H9 (cell line): ENCODE measurements at regions not wholly inside any gene's neighbourhood (a gene's known extent, or its start where the extent isn't known, plus 50 kb on each side); places are given as distances from the start of the nearest gene placed in this dataset.

Experiments used
- DNase-seq: peaks from one replicate; pipeline ENCODE4 v3.0.0-alpha.2; 2017
- H2AFZ ChIP-seq: one replicate; pipeline ENCODE4 v1.6.1; 2013; ENCODE audit warnings: mild to moderate bottlenecking, low read length, control low read depth, moderate library complexity
- H2AK5ac ChIP-seq: 2 replicates; pipeline ENCODE4 v1.6.1; 2013; ENCODE audit warnings: low read length, control low read depth, mixed read lengths; ENCODE audit not compliant: insufficient read length
- H2BK120ac ChIP-seq: one replicate; pipeline ENCODE4 v1.6.1; 2013; ENCODE audit warnings: low read depth, mild to moderate bottlenecking, low read length, control low read depth, inconsistent platforms; ENCODE audit not compliant: poor library complexity, severe bottlenecking
- H2BK12ac ChIP-seq: 2 replicates; pipeline ENCODE4 v1.6.1; 2013; ENCODE audit warnings: low read length, control low read depth, mixed read lengths, low read depth; ENCODE audit not compliant: insufficient read length
- H2BK15ac ChIP-seq: 2 replicates; pipeline ENCODE4 v1.6.1; 2013; ENCODE audit warnings: low read depth, low read length, control low read depth
- H2BK20ac ChIP-seq: one replicate; pipeline ENCODE4 v1.6.1; 2013; ENCODE audit warnings: low read depth, mild to moderate bottlenecking, low read length, control low read depth, inconsistent platforms; ENCODE audit not compliant: poor library complexity, severe bottlenecking
- H2BK5ac ChIP-seq: 2 replicates; pipeline ENCODE4 v1.6.1; 2013; ENCODE audit warnings: low read length, control low read depth, mixed read lengths; ENCODE audit not compliant: insufficient read length
- H3K14ac ChIP-seq: 2 replicates; pipeline ENCODE4 v1.6.1; 2013; ENCODE audit warnings: low read length, control low read depth; ENCODE audit not compliant: insufficient read depth
- H3K18ac ChIP-seq: 2 replicates; pipeline ENCODE4 v1.6.1; 2013; ENCODE audit warnings: low read depth, mild to moderate bottlenecking, mixed read lengths, low read length, control low read depth; ENCODE audit not compliant: insufficient read length
- H3K23ac ChIP-seq: 2 replicates; pipeline ENCODE4 v1.6.1; 2013; ENCODE audit warnings: low read length, control low read depth, mixed read lengths, low read depth; ENCODE audit not compliant: insufficient read length
- H3K23me2 ChIP-seq: 2 replicates; pipeline ENCODE4 v1.6.1; 2013; ENCODE audit warnings: low read depth, mild to moderate bottlenecking, mixed read lengths, low read length, control low read depth; ENCODE audit not compliant: insufficient read length, poor library complexity, severe bottlenecking
- H3K27ac ChIP-seq: 2 replicates; pipeline ENCODE4 v1.5.1; 2013; ENCODE audit warnings: low read length, control low read depth, mixed read lengths, low read depth; ENCODE audit not compliant: insufficient read length
- H3K27me3 ChIP-seq: 2 replicates; pipeline ENCODE4 v1.6.1; 2013; ENCODE audit warnings: low read length, control low read depth, inconsistent platforms; ENCODE audit not compliant: insufficient read depth
- H3K4ac ChIP-seq: 2 replicates; pipeline ENCODE4 v1.6.1; 2013; ENCODE audit warnings: low read depth, mild to moderate bottlenecking, control low read depth, inconsistent platforms, low read length, moderate library complexity
- H3K4me1 ChIP-seq: 2 replicates; pipeline ENCODE4 v1.6.1; 2013; ENCODE audit warnings: low read length, control low read depth, inconsistent platforms; ENCODE audit not compliant: insufficient read depth
- H3K4me2 ChIP-seq: 2 replicates; pipeline ENCODE4 v1.6.1; 2013; ENCODE audit warnings: low read length, control low read depth, mixed read lengths; ENCODE audit not compliant: insufficient read length, insufficient read depth
- H3K56ac ChIP-seq: 2 replicates; pipeline ENCODE4 v1.6.1; 2013; ENCODE audit warnings: low read depth, mild to moderate bottlenecking, mixed read lengths, low read length, control low read depth; ENCODE audit not compliant: insufficient read length
- H3K79me1 ChIP-seq: 2 replicates; pipeline ENCODE4 v1.6.1; 2013; ENCODE audit warnings: low read depth, mild to moderate bottlenecking, moderate library complexity, low read length, control low read depth, inconsistent platforms; ENCODE audit not compliant: insufficient read depth, poor library complexity, severe bottlenecking
- H3K79me2 ChIP-seq: 2 replicates; pipeline ENCODE4 v1.6.1; 2013; ENCODE audit warnings: low read length, control low read depth, inconsistent platforms; ENCODE audit not compliant: insufficient read depth
- H3K9ac ChIP-seq: 2 replicates; pipeline ENCODE4 v1.6.1; 2013; ENCODE audit warnings: low read length, control low read depth, mixed read lengths; ENCODE audit not compliant: insufficient read length; ENCODE audit errors: extremely low read depth
- H3K9me3 ChIP-seq: one replicate; pipeline ENCODE4 v1.6.1; 2013; ENCODE audit warnings: low read depth, low read length, inconsistent platforms; ENCODE audit not compliant: control insufficient read depth
- H3T11ph ChIP-seq: one replicate; pipeline ENCODE4 v1.6.1; 2013; ENCODE audit warnings: mild to moderate bottlenecking, low read length, control low read depth, inconsistent platforms
- H4K20me1 ChIP-seq: one replicate; pipeline ENCODE4 v1.6.1; 2013; ENCODE audit not compliant: control insufficient read depth, insufficient read length, insufficient read depth
- H4K5ac ChIP-seq: 2 replicates; pipeline ENCODE4 v1.6.1; 2013; ENCODE audit warnings: low read depth, mild to moderate bottlenecking, mixed read lengths, low read length, control low read depth; ENCODE audit not compliant: insufficient read length
- H4K8ac ChIP-seq: replicated peaks from 2 replicates; pipeline ENCODE4 v1.6.1; 2013; ENCODE audit warnings: low read length, control low read depth, mixed read lengths, low read depth; ENCODE audit not compliant: insufficient read length
- H4K91ac ChIP-seq: 2 replicates; pipeline ENCODE4 v1.6.1; 2013; ENCODE audit warnings: low read depth, mild to moderate bottlenecking, moderate library complexity, mixed read lengths, low read length, control low read depth; ENCODE audit not compliant: insufficient read length
- H3K27ac Mint-ChIP-seq, 3 experiments: 2 replicates in 2 of 3; 3 replicates in 1 of 3; pipeline ENCODE4 v1.8.0; 2020 to 2021; ENCODE audit warnings: mixed read lengths in 3 of 3, mild to moderate bottlenecking in 1 of 3, moderate library complexity in 1 of 3
- H3K27me3 Mint-ChIP-seq: 2 replicates; pipeline ENCODE4 v1.8.0; 2021; ENCODE audit warnings: low read depth, mild to moderate bottlenecking, moderate library complexity, mixed read lengths
- H3K36me3 Mint-ChIP-seq, 3 experiments: 2 replicates in 2 of 3; 3 replicates in 1 of 3; pipeline ENCODE4 v1.8.0; 2020 to 2021; ENCODE audit warnings: low read depth in 3 of 3, mixed read lengths in 3 of 3; ENCODE audit not compliant: insufficient read depth in 1 of 3
- H3K4me1 Mint-ChIP-seq, 2 experiments: 2 replicates each; pipeline ENCODE4 v1.8.0; 2020; ENCODE audit warnings: mixed read lengths in 2 of 2
- H3K4me3 Mint-ChIP-seq, 2 experiments: 2 replicates in 1 of 2; 3 replicates in 1 of 2; pipeline ENCODE4 v1.8.0; 2020 to 2021; ENCODE audit warnings: mild to moderate bottlenecking in 2 of 2, mixed read lengths in 2 of 2, moderate library complexity in 1 of 2
- H3K9me3 Mint-ChIP-seq, 2 experiments: 2 replicates in 1 of 2; 3 replicates in 1 of 2; pipeline ENCODE4 v1.8.0; 2020; ENCODE audit warnings: mild to moderate bottlenecking in 2 of 2, mixed read lengths in 2 of 2, moderate library complexity in 1 of 2
- WGBS: extraction: QIAGEN DNeasy Blood & Tissue Kit; methylation state at CpG from one replicate; pipeline ENCODE4 v1.1.7; 2013; ENCODE audit warnings: missing lambda C conversion rate, low lambda C conversion rate, mixed read lengths; ENCODE audit not compliant: insufficient read length; ENCODE audit errors: extremely low coverage; 5-methylcytosine and 5-hydroxymethylcytosine counted together
- TF ChIP-seq, protein P1 (sequence below): fragments of 200-600 bp; sonication (generic); conservative IDR thresholded peaks from 3 replicates; pipeline ENCODE4 v1.8.0; 2021; ENCODE audit warnings: antibody characterized with exemption, mild to moderate bottlenecking

DNA sequence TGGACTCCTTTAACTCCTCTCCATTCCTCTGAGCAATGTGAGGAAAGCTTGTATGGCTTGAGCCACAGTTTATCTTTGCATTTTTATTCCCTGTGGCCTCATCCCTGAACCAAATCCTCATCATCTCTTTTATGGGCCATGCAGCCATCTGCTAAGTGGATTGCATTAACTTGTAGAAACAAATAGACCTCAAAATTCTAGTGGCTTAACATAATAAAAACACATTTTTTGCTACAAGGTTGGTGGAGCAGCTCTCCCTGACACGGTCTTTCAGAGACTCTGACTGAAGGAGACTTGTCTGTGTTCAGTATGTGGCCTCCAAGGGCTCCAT is 135.3 kb downstream of the RPL22L1 start:
- no peak overlapping the region for H3K56ac ChIP-seq
- no peak overlapping the region for H4K91ac ChIP-seq
- no peak overlapping the region for H3K4me2 ChIP-seq
- H3K23me2 ChIP-seq: no peaks in the 10 kb centered on the region
- H3K9ac ChIP-seq: no peak overlapping the region
- no peak overlapping the region for H3K23ac ChIP-seq
- H3K9me3 Mint-ChIP-seq: no peaks in the 10 kb centered on the region; a peak in 1 of 5 replicates
- H3K79me1 ChIP-seq: no peaks in the 10 kb centered on the region
- H2BK5ac ChIP-seq: no peak overlapping the region
- H3K4me1 Mint-ChIP-seq: peaks cover 13 to 17% of the 10 kb centered on the region in 2 experiments
- H2AFZ ChIP-seq: no peak overlapping the region
- no peaks in the 10 kb centered on the region for H3K27me3 ChIP-seq
- H3K4ac ChIP-seq: no peak overlapping the region
- H3K18ac ChIP-seq: no peak overlapping the region
- H4K20me1 ChIP-seq: no peaks in the 10 kb centered on the region
- H4K5ac ChIP-seq: no peak overlapping the region
- no peaks in the 10 kb centered on the region for H3K4me1 ChIP-seq
- no peak overlapping the region for H2BK120ac ChIP-seq
- H2BK12ac ChIP-seq: no peak overlapping the region
- no peaks in the 10 kb centered on the region for H3K9me3 ChIP-seq
- no peak overlapping the region; a peak in 1 of 5 replicates for H3K4me3 Mint-ChIP-seq
- no peak overlapping the region for H4K8ac ChIP-seq
- H3K27ac ChIP-seq: no peak overlapping the region
- DNase-seq: no peak
- H3T11ph ChIP-seq: no peak overlapping the region
- WGBS: no CpG with 5 or more reads among the region's 1 CpG
- no peak overlapping the region for H3K27ac Mint-ChIP-seq
- H2BK15ac ChIP-seq: no peak overlapping the region
- H3K14ac ChIP-seq: no peak overlapping the region
- TF ChIP-seq, protein P1, sequence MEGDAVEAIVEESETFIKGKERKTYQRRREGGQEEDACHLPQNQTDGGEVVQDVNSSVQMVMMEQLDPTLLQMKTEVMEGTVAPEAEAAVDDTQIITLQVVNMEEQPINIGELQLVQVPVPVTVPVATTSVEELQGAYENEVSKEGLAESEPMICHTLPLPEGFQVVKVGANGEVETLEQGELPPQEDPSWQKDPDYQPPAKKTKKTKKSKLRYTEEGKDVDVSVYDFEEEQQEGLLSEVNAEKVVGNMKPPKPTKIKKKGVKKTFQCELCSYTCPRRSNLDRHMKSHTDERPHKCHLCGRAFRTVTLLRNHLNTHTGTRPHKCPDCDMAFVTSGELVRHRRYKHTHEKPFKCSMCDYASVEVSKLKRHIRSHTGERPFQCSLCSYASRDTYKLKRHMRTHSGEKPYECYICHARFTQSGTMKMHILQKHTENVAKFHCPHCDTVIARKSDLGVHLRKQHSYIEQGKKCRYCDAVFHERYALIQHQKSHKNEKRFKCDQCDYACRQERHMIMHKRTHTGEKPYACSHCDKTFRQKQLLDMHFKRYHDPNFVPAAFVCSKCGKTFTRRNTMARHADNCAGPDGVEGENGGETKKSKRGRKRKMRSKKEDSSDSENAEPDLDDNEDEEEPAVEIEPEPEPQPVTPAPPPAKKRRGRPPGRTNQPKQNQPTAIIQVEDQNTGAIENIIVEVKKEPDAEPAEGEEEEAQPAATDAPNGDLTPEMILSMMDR: no peak
- H2AK5ac ChIP-seq: no peak overlapping the region
- H3K79me2 ChIP-seq: no peaks in the 10 kb centered on the region
- H2BK20ac ChIP-seq: no peak overlapping the region
- H3K36me3 Mint-ChIP-seq: no peaks in the 10 kb centered on the region
- no peaks in the 10 kb centered on the region for H3K27me3 Mint-ChIP-seq
